GM12878 (cell line): ENCODE measurements at regions not wholly inside any gene's neighbourhood (a gene's known extent, or its start where the extent isn't known, plus 50 kb on each side); places are given as distances from the start of the nearest gene placed in this dataset.

Source experiments
- CEBPB ChIP-seq, 2 experiments: fragments of 150-350 bp in 1 of 2; IDR thresholded peaks; 2 replicates each; pipeline ENCODE4 v1.6.1; 2012 to 2014; ENCODE audit warnings: low read depth in 2 of 2, low read length in 2 of 2, borderline replicate concordance in 1 of 2, inconsistent platforms in 1 of 2
- POLR2A ChIP-seq: IDR thresholded peaks from 2 replicates; pipeline ENCODE4 v1.6.1; 2011; ENCODE audit warnings: low read depth, mild to moderate bottlenecking, low read length
- RAD21 ChIP-seq: IDR thresholded peaks from 2 replicates; pipeline ENCODE4 v1.6.1; 2011; ENCODE audit warnings: mild to moderate bottlenecking, low read depth, low read length, moderate library complexity; ENCODE audit not compliant: insufficient read depth
- TCF12 ChIP-seq: IDR thresholded peaks from 2 replicates; pipeline ENCODE4 v1.6.1; 2011; ENCODE audit warnings: low read depth, mild to moderate bottlenecking, low read length
- TF ChIP-seq, protein P1 (sequence below): IDR thresholded peaks from 2 replicates; pipeline ENCODE4 v1.6.1; 2011; ENCODE audit warnings: borderline replicate concordance, low read depth, mild to moderate bottlenecking, moderate library complexity, mixed read lengths, low read length; ENCODE audit not compliant: insufficient read depth; ENCODE audit errors: extremely low read length
- TF ChIP-seq, protein P2 (sequence below), 3 experiments: IDR thresholded peaks in 2 of 3; conservative IDR thresholded peaks in 1 of 3; 2 replicates each; pipeline ENCODE4 v1.5.1; 2011; ENCODE audit warnings: low read depth in 3 of 3, low read length in 3 of 3, mild to moderate bottlenecking in 3 of 3, control low read depth in 2 of 3, moderate library complexity in 2 of 3, inconsistent platforms in 1 of 3, mixed read lengths in 1 of 3; ENCODE audit not compliant: control insufficient read depth in 2 of 3, insufficient read depth in 1 of 3; ENCODE audit errors: extremely low read depth in 1 of 3
- TF ChIP-seq, protein P3 (sequence below): fragments of 450-650 bp; IDR thresholded peaks from 2 replicates; pipeline ENCODE4 v1.6.1; 2014; ENCODE audit warnings: mild to moderate bottlenecking

DNA sequence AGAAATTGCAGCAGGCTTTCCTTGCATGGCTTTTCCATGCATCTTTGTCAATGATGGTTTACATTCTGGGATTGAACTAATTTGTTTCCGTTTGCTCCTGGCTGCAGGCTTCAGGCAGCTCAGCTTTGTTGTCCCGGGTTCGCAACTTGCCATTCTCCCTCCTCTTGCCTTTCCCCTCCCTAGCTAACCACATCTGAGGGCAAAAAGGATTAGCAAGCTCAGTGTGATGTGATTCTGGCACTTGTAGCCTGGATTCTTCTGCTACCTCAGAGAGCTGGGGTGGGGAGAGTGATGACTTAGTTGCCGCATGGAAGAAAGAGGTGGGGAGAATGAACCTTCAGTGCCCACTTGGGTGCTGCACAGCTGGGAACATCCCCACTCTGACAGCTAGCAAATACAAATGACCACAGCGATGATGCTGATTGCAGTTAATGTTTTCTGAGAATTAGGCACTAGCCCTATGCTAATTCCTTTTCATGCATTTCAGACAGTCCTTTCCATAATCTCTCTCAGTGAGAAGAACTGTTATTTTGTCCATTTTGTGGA lies 120.2 kb upstream of the SALL1 start:
- TF ChIP-seq, protein P1, sequence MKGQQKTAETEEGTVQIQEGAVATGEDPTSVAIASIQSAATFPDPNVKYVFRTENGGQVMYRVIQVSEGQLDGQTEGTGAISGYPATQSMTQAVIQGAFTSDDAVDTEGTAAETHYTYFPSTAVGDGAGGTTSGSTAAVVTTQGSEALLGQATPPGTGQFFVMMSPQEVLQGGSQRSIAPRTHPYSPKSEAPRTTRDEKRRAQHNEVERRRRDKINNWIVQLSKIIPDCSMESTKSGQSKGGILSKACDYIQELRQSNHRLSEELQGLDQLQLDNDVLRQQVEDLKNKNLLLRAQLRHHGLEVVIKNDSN = no peak
- no peak for TF ChIP-seq POLR2A
- TF ChIP-seq, protein P2, sequence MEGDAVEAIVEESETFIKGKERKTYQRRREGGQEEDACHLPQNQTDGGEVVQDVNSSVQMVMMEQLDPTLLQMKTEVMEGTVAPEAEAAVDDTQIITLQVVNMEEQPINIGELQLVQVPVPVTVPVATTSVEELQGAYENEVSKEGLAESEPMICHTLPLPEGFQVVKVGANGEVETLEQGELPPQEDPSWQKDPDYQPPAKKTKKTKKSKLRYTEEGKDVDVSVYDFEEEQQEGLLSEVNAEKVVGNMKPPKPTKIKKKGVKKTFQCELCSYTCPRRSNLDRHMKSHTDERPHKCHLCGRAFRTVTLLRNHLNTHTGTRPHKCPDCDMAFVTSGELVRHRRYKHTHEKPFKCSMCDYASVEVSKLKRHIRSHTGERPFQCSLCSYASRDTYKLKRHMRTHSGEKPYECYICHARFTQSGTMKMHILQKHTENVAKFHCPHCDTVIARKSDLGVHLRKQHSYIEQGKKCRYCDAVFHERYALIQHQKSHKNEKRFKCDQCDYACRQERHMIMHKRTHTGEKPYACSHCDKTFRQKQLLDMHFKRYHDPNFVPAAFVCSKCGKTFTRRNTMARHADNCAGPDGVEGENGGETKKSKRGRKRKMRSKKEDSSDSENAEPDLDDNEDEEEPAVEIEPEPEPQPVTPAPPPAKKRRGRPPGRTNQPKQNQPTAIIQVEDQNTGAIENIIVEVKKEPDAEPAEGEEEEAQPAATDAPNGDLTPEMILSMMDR (IDR thresholded peaks at IDR 0.05 in 2 of 3, conservative IDR thresholded peaks at IDR 0.05 in 1 of 3; ENCODE audit: control insufficient read depth in 2 of 3, extremely low read depth in 1 of 3, insufficient read depth in 1 of 3, low read depth in 3 of 3, low read length in 3 of 3) = no peak
- TF ChIP-seq CEBPB (IDR thresholded peaks at IDR 0.05; ENCODE audit: borderline replicate concordance in 1 of 2, low read depth in 2 of 2, low read length in 2 of 2) = no peak
- no peak for TF ChIP-seq TCF12
- no peak for TF ChIP-seq RAD21
- TF ChIP-seq, protein P3, sequence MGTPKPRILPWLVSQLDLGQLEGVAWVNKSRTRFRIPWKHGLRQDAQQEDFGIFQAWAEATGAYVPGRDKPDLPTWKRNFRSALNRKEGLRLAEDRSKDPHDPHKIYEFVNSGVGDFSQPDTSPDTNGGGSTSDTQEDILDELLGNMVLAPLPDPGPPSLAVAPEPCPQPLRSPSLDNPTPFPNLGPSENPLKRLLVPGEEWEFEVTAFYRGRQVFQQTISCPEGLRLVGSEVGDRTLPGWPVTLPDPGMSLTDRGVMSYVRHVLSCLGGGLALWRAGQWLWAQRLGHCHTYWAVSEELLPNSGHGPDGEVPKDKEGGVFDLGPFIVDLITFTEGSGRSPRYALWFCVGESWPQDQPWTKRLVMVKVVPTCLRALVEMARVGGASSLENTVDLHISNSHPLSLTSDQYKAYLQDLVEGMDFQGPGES = no peak
